ENCODE measurements at regions not wholly inside any gene's neighbourhood (a gene's known extent, or its start where the extent isn't known, plus 50 kb on each side); places are given as distances from the start of the nearest gene placed in this dataset.
"Not testable (repeated sequence)": the region's sequence is repeated elsewhere in the genome, so short reads cannot be mapped to it uniquely, and the experiment has no call there.

- Histone ChIP-seq H3K9ac (ENCODE audit: low read depth, low read length, poor library complexity, severe bottlenecking) (no peak overlapping the region), H4K20me1 (ENCODE audit: insufficient read depth, low read length, poor library complexity, severe bottlenecking) (no peaks in the 10 kb centered on the region), H2AFZ (ENCODE audit: low read length) (no peak overlapping the region), H3K9me2 (replicated peaks; ENCODE audit: low read depth, low read length) (no peaks in the 10 kb centered on the region), H3K4me3 (ENCODE audit: low read length, poor library complexity, severe bottlenecking) (no peak overlapping the region), H3K36me3 (ENCODE audit: insufficient read depth, low read length) (no peaks in the 10 kb centered on the region), H3K27me3 (ENCODE audit: insufficient read depth, low read length, poor library complexity, severe bottlenecking) (no peaks in the 10 kb centered on the region), H3K79me2 (ENCODE audit: insufficient read depth, low read length) (no peaks in the 10 kb centered on the region), H3K4me1 (ENCODE audit: insufficient read depth, low read length, poor library complexity, severe bottlenecking) (no peaks in the 10 kb centered on the region), H3K9me3 (ENCODE audit: insufficient read depth, low read depth, low read length) (no peaks in the 10 kb centered on the region), H3K4me2 (ENCODE audit: low read depth, low read length, poor library complexity, severe bottlenecking) (no peak overlapping the region), H3F3A (ENCODE audit: low read depth) (no peaks in the 10 kb centered on the region)
- TF ChIP-seq EZH2phosphoT487 (IDR thresholded peaks at IDR 0.05; ENCODE audit: borderline replicate concordance): no peak
- TF ChIP-seq, protein P1, sequence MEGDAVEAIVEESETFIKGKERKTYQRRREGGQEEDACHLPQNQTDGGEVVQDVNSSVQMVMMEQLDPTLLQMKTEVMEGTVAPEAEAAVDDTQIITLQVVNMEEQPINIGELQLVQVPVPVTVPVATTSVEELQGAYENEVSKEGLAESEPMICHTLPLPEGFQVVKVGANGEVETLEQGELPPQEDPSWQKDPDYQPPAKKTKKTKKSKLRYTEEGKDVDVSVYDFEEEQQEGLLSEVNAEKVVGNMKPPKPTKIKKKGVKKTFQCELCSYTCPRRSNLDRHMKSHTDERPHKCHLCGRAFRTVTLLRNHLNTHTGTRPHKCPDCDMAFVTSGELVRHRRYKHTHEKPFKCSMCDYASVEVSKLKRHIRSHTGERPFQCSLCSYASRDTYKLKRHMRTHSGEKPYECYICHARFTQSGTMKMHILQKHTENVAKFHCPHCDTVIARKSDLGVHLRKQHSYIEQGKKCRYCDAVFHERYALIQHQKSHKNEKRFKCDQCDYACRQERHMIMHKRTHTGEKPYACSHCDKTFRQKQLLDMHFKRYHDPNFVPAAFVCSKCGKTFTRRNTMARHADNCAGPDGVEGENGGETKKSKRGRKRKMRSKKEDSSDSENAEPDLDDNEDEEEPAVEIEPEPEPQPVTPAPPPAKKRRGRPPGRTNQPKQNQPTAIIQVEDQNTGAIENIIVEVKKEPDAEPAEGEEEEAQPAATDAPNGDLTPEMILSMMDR (conservative IDR thresholded peaks at IDR 0.05; ENCODE audit: low read length): no peak
These were observed 142.3 kb upstream of the NRP1 start for GRCh38 chr10:33476757-33477273.

- Histone ChIP-seq H2AFZ (ENCODE audit: low read length) (no peak overlapping the region), H3K9me3 (ENCODE audit: insufficient read depth, low read depth, low read length) (no peaks in the 10 kb centered on the region), H3K27me3 (ENCODE audit: insufficient read depth, low read length, poor library complexity, severe bottlenecking) (no peaks in the 10 kb centered on the region), H3K9ac (ENCODE audit: low read depth, low read length, poor library complexity, severe bottlenecking) (no peak overlapping the region), H3F3A (ENCODE audit: low read depth) (no peaks in the 10 kb centered on the region), H3K4me2 (ENCODE audit: low read depth, low read length, poor library complexity, severe bottlenecking) (no peak overlapping the region), H4K20me1 (ENCODE audit: insufficient read depth, low read length, poor library complexity, severe bottlenecking) (no peaks in the 10 kb centered on the region), H3K36me3 (ENCODE audit: insufficient read depth, low read length) (no peaks in the 10 kb centered on the region), H3K9me2 (replicated peaks; ENCODE audit: low read depth, low read length) (no peaks in the 10 kb centered on the region), H3K4me3 (ENCODE audit: low read length, poor library complexity, severe bottlenecking) (no peak overlapping the region), H3K4me1 (ENCODE audit: insufficient read depth, low read length, poor library complexity, severe bottlenecking) (no peaks in the 10 kb centered on the region), H3K79me2 (ENCODE audit: insufficient read depth, low read length) (no peaks in the 10 kb centered on the region)
- TF ChIP-seq, protein P1 (conservative IDR thresholded peaks at IDR 0.05; ENCODE audit: low read length): no peak
- no peak for TF ChIP-seq EZH2phosphoT487 (IDR thresholded peaks at IDR 0.05; ENCODE audit: borderline replicate concordance)
These were observed 139.2 kb upstream of the NRP1 start for GRCh38 chr10:33473688-33474087.

DNA sequence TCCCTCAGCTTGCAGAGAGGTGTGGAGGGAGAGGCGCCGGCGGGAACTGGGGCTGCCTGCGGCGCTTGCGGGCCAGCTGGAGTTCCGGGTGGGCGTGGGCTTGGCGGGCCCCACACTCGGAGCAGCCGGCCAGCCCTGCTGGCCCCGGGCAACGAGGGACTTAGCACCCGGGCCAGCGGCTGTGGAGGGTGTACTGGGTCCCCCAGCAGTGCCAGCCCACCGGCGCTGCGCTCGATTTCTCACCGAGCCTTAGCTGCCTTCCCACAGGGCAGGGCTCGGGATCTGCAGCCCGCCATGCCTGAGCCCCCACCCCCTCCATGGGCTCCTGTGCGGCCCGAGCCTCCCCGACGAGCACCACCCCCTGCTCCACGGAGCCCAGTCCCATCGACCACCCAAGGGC lies 133.5 kb upstream of the NRP1 start:
- H3K79me2 ChIP-seq (ENCODE audit: insufficient read depth, low read length); H3K27me3 ChIP-seq (ENCODE audit: insufficient read depth, low read length, poor library complexity, severe bottlenecking); H3F3A ChIP-seq (ENCODE audit: low read depth); H3K9me2 ChIP-seq (replicated peaks; ENCODE audit: low read depth, low read length); H3K36me3 ChIP-seq (ENCODE audit: insufficient read depth, low read length); H2AFZ ChIP-seq (ENCODE audit: low read length); H3K4me1 ChIP-seq (ENCODE audit: insufficient read depth, low read length, poor library complexity, severe bottlenecking); H4K20me1 ChIP-seq (ENCODE audit: insufficient read depth, low read length, poor library complexity, severe bottlenecking); H3K9me3 ChIP-seq (ENCODE audit: insufficient read depth, low read depth, low read length); H3K4me2 ChIP-seq (ENCODE audit: low read depth, low read length, poor library complexity, severe bottlenecking); H3K4me3 ChIP-seq (ENCODE audit: low read length, poor library complexity, severe bottlenecking); H3K9ac ChIP-seq (ENCODE audit: low read depth, low read length, poor library complexity, severe bottlenecking): not testable (repeated sequence)

DNA sequence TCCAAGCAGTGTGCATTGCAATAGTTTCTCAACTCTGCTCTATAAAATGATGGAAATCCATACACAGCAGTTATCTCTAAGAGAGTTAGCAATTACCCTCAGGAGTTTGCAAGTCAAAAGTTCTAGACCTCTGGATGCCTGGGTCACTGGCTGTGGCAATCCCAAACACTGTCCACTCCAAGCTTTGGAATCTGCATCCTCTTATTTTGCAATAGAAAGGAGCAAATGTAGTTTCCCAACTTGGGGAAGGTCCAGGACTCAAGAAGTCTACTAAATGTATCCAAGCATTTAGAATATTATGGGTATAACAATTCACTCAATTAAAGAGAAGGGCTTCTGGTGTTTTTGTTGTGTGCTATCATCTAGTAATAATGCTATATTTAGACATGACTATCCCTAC lies 131.3 kb upstream of the NRP1 start:
- no peak overlapping the region for H2AFZ ChIP-seq (ENCODE audit: low read length)
- H3K9ac ChIP-seq (ENCODE audit: low read depth, low read length, poor library complexity, severe bottlenecking): no peak overlapping the region
- no peak overlapping the region for H3K4me3 ChIP-seq (ENCODE audit: low read length, poor library complexity, severe bottlenecking)
- no peaks in the 10 kb centered on the region for H3K27me3 ChIP-seq (ENCODE audit: insufficient read depth, low read length, poor library complexity, severe bottlenecking)
- TF ChIP-seq EZH2phosphoT487 (IDR thresholded peaks at IDR 0.05; ENCODE audit: borderline replicate concordance): no peak
- TF ChIP-seq, protein P1 (conservative IDR thresholded peaks at IDR 0.05; ENCODE audit: low read length): no peak
- H3K4me1 ChIP-seq (ENCODE audit: insufficient read depth, low read length, poor library complexity, severe bottlenecking): no peaks in the 10 kb centered on the region
- no peaks in the 10 kb centered on the region for H3K9me2 ChIP-seq (replicated peaks; ENCODE audit: low read depth, low read length)
- no peaks in the 10 kb centered on the region for H3K79me2 ChIP-seq (ENCODE audit: insufficient read depth, low read length)
- H3K9me3 ChIP-seq (ENCODE audit: insufficient read depth, low read depth, low read length): no peaks in the 10 kb centered on the region
- H3F3A ChIP-seq (ENCODE audit: low read depth): no peaks in the 10 kb centered on the region
- no peaks in the 10 kb centered on the region for H3K36me3 ChIP-seq (ENCODE audit: insufficient read depth, low read length)
- H3K4me2 ChIP-seq (ENCODE audit: low read depth, low read length, poor library complexity, severe bottlenecking): no peak overlapping the region
- no peaks in the 10 kb centered on the region for H4K20me1 ChIP-seq (ENCODE audit: insufficient read depth, low read length, poor library complexity, severe bottlenecking)
